Esophagus muscularis mucosa (tissue), 4 donors: ENCODE measurements at regions not wholly inside any gene's neighbourhood (a gene's known extent, or its start where the extent isn't known, plus 50 kb on each side); places are given as distances from the start of the nearest gene placed in this dataset.

Experiments
- DNase-seq: peaks from one replicate; pipeline ENCODE4 v3.0.0-alpha.2; 2017; ENCODE audit errors: extremely low spot score
- H3K27ac ChIP-seq, 4 donors: fragments of 200-600 bp; sonication (generic); replicated peaks in 1 of 4; 1 replicate in 3 of 4; 2 replicates in 1 of 4; pipeline ENCODE4 v1.5.1; 2016 to 2019; ENCODE audit warnings: mild to moderate bottlenecking in 1 of 4
- H3K27me3 ChIP-seq, 4 donors: fragments of 200-600 bp; sonication (generic); one replicate each; pipeline versions ENCODE4 v1.5.1 to v1.6.0; 2016 to 2019
- H3K36me3 ChIP-seq, 4 donors: fragments of 200-600 bp; sonication (generic); one replicate each; pipeline ENCODE4 v1.5.1; 2016 to 2019
- H3K4me1 ChIP-seq, 4 donors: fragments of 200-600 bp; sonication (generic); one replicate each; pipeline ENCODE4 v1.5.1; 2016 to 2019
- H3K4me3 ChIP-seq, 4 donors: fragments of 200-600 bp; sonication (generic); 1 replicate in 2 of 4; 2 replicates in 2 of 4; pipeline ENCODE4 v1.5.1; 2016 to 2019; ENCODE audit warnings: mild to moderate bottlenecking in 4 of 4, moderate library complexity in 1 of 4
- H3K9me3 ChIP-seq, 4 donors: fragments of 200-600 bp; sonication (generic); 1 replicate in 3 of 4; 2 replicates in 1 of 4; pipeline ENCODE4 v1.5.1; 2016 to 2019
- CTCF ChIP-seq, 3 experiments: fragments of 200-600 bp in 2 of 3; fragments of 450-650 bp in 1 of 3; sonication (generic) in 2 of 3; IDR thresholded peaks; one replicate each; pipeline ENCODE4 v1.5.1; 2017 to 2019; ENCODE audit warnings: antibody characterized with exemption in 3 of 3, mild to moderate bottlenecking in 2 of 3, moderate library complexity in 1 of 3
- EP300 ChIP-seq: sonication (generic); formaldehyde crosslinking; IDR thresholded peaks from one replicate; pipeline ENCODE4 v1.6.1; 2017; ENCODE audit warnings: antibody characterized with exemption
- POLR2A ChIP-seq: fragments of 450-650 bp; IDR thresholded peaks from one replicate; pipeline ENCODE4 v1.6.1; 2017; ENCODE audit warnings: antibody characterized with exemption, moderate library complexity, mild to moderate bottlenecking, low read depth
- POLR2AphosphoS5 ChIP-seq, 2 donors: sonication (generic); formaldehyde crosslinking; IDR thresholded peaks; one replicate each; pipeline ENCODE4 v1.6.1; 2017; ENCODE audit warnings: antibody characterized with exemption in 2 of 2
- WGBS: methylation state at CpG from one replicate; pipeline ENCODE4 v1.1.5; 2018; 5-methylcytosine and 5-hydroxymethylcytosine counted together
- intact Hi-C: fragments of 100-400 bp; cut with DNase I; formaldehyde crosslinking; loops from one replicate; pipeline ENCODE4 v1.15.1; 2023

- TF ChIP-seq POLR2AphosphoS5 (IDR thresholded peaks at IDR 0.05) = no peak
- TF ChIP-seq CTCF (IDR thresholded peaks at IDR 0.05) = no peak
- TF ChIP-seq POLR2A = no peak
- TF ChIP-seq EP300 = no peak
- no peak for DNase-seq
- no peaks in the 10 kb centered on the region for H3K9me3 ChIP-seq
- H3K36me3 ChIP-seq = no peaks in the 10 kb centered on the region
- 84% methylated on average over 1 of the region's 1 CpG for WGBS
- H3K4me1 ChIP-seq = no peaks in the 10 kb centered on the region
- H3K27ac ChIP-seq = no peak overlapping the region
- intact Hi-C loops = no loop called here
- H3K27me3 ChIP-seq = no peaks in the 10 kb centered on the region
- no peak overlapping the region for H3K4me3 ChIP-seq
These were observed 89.8 kb upstream of the MMADHC start for GRCh38 chr2:149677416-149677815.

- no peak for DNase-seq
These were observed 82.5 kb upstream of the MMADHC start for GRCh38 chr2:149670086-149670485.

GRCh38 chr2:149666809-149667320 is 79.3 kb upstream of the MMADHC start:
- 97% methylated on average over 1 of the region's 1 CpG for WGBS

More at GRCh38 chr2:149670086-149670485, 82.5 kb upstream of the MMADHC start:
- Histone ChIP-seq H3K4me1 (no peaks in the 10 kb centered on the region), H3K27me3 (no peaks in the 10 kb centered on the region), H3K9me3 (no peaks in the 10 kb centered on the region), H3K4me3 (no peak overlapping the region), H3K36me3 (no peaks in the 10 kb centered on the region), H3K27ac (no peak overlapping the region)
- no peak for TF ChIP-seq POLR2AphosphoS5 (IDR thresholded peaks at IDR 0.05)
- no peak for TF ChIP-seq POLR2A
- TF ChIP-seq CTCF (IDR thresholded peaks at IDR 0.05) = no peak
- no peak for TF ChIP-seq EP300
- WGBS = 97% methylated on average over 2 of the region's 2 CpGs
- intact Hi-C loops = no loop called here

DNA sequence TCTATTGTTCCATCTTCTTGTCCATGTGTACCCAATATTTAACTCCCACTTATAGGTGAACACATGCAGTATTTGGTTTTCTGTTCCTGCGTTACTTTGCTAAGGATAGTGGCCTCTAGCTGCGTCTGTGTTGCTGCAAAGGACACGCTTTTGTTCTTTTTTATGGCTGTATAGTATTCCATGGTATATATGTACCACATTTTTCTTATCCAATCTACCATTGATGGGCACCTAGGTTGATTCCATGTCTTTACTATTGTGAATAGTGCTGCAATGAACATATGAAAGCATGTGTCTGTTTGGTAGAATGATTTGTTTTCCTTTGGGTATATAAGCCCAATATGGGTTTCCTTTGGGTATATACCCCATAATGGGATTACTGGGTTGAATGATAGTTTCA is 77.3 kb upstream of the MMADHC start:
- H3K4me3 ChIP-seq = no peak overlapping the region
- peaks cover 0 to 11% (median 10%) of the 10 kb centered on the region in 4 donors for H3K4me1 ChIP-seq
- intact Hi-C loops = no loop called here
- no peaks in the 10 kb centered on the region for H3K9me3 ChIP-seq
- no peak for DNase-seq
- no peaks in the 10 kb centered on the region for H3K27me3 ChIP-seq
- WGBS = 100% methylated on average over 3 of the region's 3 CpGs
- no peak overlapping the region for H3K27ac ChIP-seq
- TF ChIP-seq CTCF (IDR thresholded peaks at IDR 0.05) (no peak), POLR2A (no peak), POLR2AphosphoS5 (IDR thresholded peaks at IDR 0.05) (no peak), EP300 (no peak)
- no peaks in the 10 kb centered on the region for H3K36me3 ChIP-seq

More at GRCh38 chr2:149666809-149667320, 79.3 kb upstream of the MMADHC start:
- H3K27ac ChIP-seq = no peak overlapping the region
- intact Hi-C loops = no loop called here
- no peaks in the 10 kb centered on the region for H3K27me3 ChIP-seq
- no peak overlapping the region for H3K4me3 ChIP-seq
- no peaks in the 10 kb centered on the region for H3K9me3 ChIP-seq
- no peak for DNase-seq
- TF ChIP-seq POLR2AphosphoS5 (IDR thresholded peaks at IDR 0.05) (no peak), EP300 (no peak), CTCF (IDR thresholded peaks at IDR 0.05) (no peak), POLR2A (no peak)
- no peaks in the 10 kb centered on the region for H3K36me3 ChIP-seq
- peaks cover 0 to 7% (median 5%) of the 10 kb centered on the region in 4 donors for H3K4me1 ChIP-seq

GRCh38 chr2:149662556-149662955 is 75.0 kb upstream of the MMADHC start:
- H3K36me3 ChIP-seq = no peaks in the 10 kb centered on the region
- H3K4me3 ChIP-seq = no peak overlapping the region
- no peaks in the 10 kb centered on the region for H3K27me3 ChIP-seq
- H3K4me1 ChIP-seq = peaks cover 0 to 11% (median 10%) of the 10 kb centered on the region in 4 donors
- no peak overlapping the region for H3K27ac ChIP-seq
- no peak for TF ChIP-seq POLR2AphosphoS5 (IDR thresholded peaks at IDR 0.05)
- H3K9me3 ChIP-seq = no peaks in the 10 kb centered on the region
- DNase-seq = no peak
- intact Hi-C loops = no loop called here
